ENCODE measurements at regions not wholly inside any gene's neighbourhood (a gene's known extent, or its start where the extent isn't known, plus 50 kb on each side); places are given as distances from the start of the nearest gene placed in this dataset.

GRCh38 chr13:112141643-112142400, 74.9 kb downstream of the SOX1 start:
- no peak overlapping the region for H3K4me3 ChIP-seq (replicated peaks in 1 of 3; ENCODE audit: insufficient read depth in 1 of 3, low read depth in 1 of 3, low read length in 3 of 3)
- no peaks in the 10 kb centered on the region for H3K79me2 ChIP-seq (ENCODE audit: control insufficient read depth, insufficient read depth, low read length)
- no peaks in the 10 kb centered on the region for H4K20me1 ChIP-seq (replicated peaks; ENCODE audit: control insufficient read depth, extremely low read depth, insufficient read depth, low read length)
- H3K4me1 ChIP-seq (ENCODE audit: control insufficient read depth, extremely low read depth, insufficient read depth, low read length): no peaks in the 10 kb centered on the region
- dilution Hi-C loops (cut with MboI; ENCODE audit: extremely low pct_ligation_motif_present, low sequenced_read_pairs) (no loop called here), intact Hi-C loops (cut with micrococcal nuclease) (no loop called here)
- H3K9me3 ChIP-seq (replicated peaks; ENCODE audit: control insufficient read depth, insufficient read depth, low read length): peaks cover 3% of the 10 kb centered on the region
- H3K27ac ChIP-seq (ENCODE audit: insufficient read depth, low read depth, low read length): no peak overlapping the region
- no peaks in the 10 kb centered on the region for H3K36me3 ChIP-seq (ENCODE audit: control insufficient read depth in 2 of 2, extremely low read depth in 1 of 2, insufficient read depth in 2 of 2, low read length in 2 of 2)
- ChIA-PET CTCF (no interaction called here), POLR2A (no interaction called here)
- H2AFZ ChIP-seq (ENCODE audit: low read depth, low read length): no peak overlapping the region
- FAIRE-seq (no peak), DNase-seq (ENCODE audit: low read depth, low spot score) (no peak)
- TF ChIP-seq POLR2A (IDR thresholded peaks at IDR 0.05; ENCODE audit: low read depth, low read length) (no peak), JUN (IDR thresholded peaks at IDR 0.05; ENCODE audit: borderline replicate concordance, insufficient read depth, insufficient read length, low read depth) (no peak), POLR2AphosphoS5 (IDR thresholded peaks at IDR 0.05; ENCODE audit: insufficient read depth, low read depth, low read length) (no peak), GATA2 (IDR thresholded peaks at IDR 0.05; ENCODE audit: insufficient read depth, insufficient read length, low read depth, low read length) (no peak), CTCF (IDR thresholded peaks at IDR 0.05; ENCODE audit: extremely low read depth in 1 of 2, insufficient read depth in 1 of 2, low read depth in 1 of 2, low read length in 2 of 2) (no peak), EZH2 (IDR thresholded peaks at IDR 0.05; ENCODE audit: borderline replicate concordance, low read depth, low read length, severe bottlenecking) (no peak), FOS (IDR thresholded peaks at IDR 0.05; ENCODE audit: borderline replicate concordance, insufficient read depth, low read length) (no peak), MYC (IDR thresholded peaks at IDR 0.05; ENCODE audit: low read depth, low read length) (no peak), MAX (IDR thresholded peaks at IDR 0.05; ENCODE audit: insufficient read depth, insufficient read length) (no peak)
- no peaks in the 10 kb centered on the region for H3K27me3 ChIP-seq (ENCODE audit: control insufficient read depth in 2 of 2, insufficient read depth in 2 of 2, low read length in 2 of 2)
- no TSS peak for BruUV-seq (replicated peaks)
- no peaks in the 10 kb centered on the region for H3K9me1 ChIP-seq (replicated peaks; ENCODE audit: control insufficient read depth, extremely low read depth, insufficient read depth, low read length)
- no peak overlapping the region for H3K4me2 ChIP-seq (ENCODE audit: insufficient read depth, low read length)
- no peak overlapping the region for H3K9ac ChIP-seq (replicated peaks; ENCODE audit: extremely low read depth, insufficient read depth, low read length)
